CD4-positive, alpha-beta T cell treated with Interleukin-17A for 4 hours (primary cell): ENCODE measurements at regions not wholly inside any gene's neighbourhood (a gene's known extent, or its start where the extent isn't known, plus 50 kb on each side); places are given as distances from the start of the nearest gene placed in this dataset.
"Not testable (repeated sequence)": the region's sequence is repeated elsewhere in the genome, so short reads cannot be mapped to it uniquely, and the experiment has no call there.

Source experiments
- DNase-seq: peaks from one replicate; pipeline ENCODE4 v3.0.0-alpha.2; 2020; ENCODE audit warnings: mixed read lengths

GRCh38 chrX:50967736-50968135 is 57.2 kb downstream of the BMP15 start:
- DNase-seq, result no peak

- DNase-seq, result not testable (repeated sequence)
Observed at GRCh38 chrX:50968871-50969635, 58.5 kb downstream of the BMP15 start.

DNA sequence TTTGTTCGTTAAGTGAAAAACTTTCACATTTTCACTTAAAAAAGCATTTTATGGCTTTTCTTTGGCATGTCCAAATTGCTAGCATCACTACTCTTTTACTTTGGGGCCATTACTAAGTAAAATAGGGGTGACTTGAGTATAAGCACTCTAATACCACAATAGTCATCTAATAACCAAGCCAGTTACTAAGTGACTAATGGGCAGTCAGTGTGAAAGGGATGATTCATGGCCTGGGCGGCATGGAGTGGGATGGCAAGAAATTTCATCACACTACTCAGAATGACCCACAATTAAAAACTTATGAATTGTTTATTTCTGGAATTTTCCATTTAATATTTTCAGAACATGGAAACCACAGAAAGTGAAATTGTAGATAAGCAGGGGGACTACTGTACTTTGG is 60.9 kb downstream of the BMP15 start:
- no peak for DNase-seq

DNA sequence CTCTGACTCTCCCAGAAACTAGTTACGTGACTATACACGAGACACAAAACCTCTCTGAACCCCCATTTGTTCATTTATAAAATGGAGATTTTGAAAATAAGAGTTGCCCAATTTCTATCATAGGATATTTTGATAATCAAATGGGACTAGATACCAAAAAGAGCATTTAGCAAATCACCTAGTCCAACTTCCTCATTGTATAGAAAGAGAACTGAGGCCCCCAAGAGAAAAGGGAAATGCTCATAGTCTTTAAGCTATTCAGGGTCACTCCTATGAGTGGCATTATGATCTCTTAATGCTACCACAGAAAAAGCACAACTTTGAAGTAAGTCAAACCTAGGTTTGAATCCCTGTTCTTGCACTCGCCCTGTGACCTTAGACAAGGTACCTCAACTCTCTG is 62.7 kb downstream of the BMP15 start:
- no peak for DNase-seq

- DNase-seq, result no peak
Observed at GRCh38 chrX:50978920-50979682, 68.6 kb downstream of the BMP15 start.

DNA sequence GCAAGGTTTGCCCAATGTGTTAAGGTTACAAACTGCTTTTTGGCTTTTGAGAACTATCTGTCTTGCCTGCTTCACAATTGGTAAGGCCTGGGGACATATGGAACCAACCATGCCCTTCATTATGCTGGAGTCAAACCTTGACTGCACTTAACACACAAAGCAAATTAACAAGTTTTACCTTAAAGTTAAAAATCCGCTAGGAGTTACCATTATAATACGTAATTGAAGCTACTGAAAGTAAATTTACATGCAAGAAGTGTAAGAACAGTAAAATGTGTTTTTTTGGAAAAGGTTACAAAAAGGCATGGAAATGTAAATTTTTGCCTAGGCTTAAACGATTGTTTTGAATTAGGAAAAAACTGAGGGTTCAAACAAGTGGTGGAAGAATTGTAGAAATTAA is 69.7 kb downstream of the BMP15 start:
- DNase-seq, result no peak

DNA sequence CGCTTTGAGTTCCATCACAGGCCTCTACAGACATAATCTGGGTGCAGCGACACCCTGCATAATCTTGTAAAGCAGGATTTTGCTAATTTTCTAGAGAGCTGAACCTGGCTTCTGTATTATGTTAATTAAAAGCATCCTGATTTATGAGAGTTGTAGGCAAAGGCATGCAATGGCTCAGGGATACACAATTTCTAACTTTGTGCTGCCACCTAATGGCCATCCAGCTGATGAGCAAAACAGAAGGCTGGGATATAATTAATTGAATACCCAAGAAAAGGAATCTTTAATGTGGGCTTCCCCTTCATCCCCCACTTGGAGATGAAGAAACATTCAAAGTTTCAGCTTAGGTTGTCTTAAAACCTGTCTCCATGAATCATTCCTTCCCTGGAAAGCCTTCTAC is 78.1 kb downstream of the BMP15 start:
- peak; percentile 9 for DNase-seq

GRCh38 chrX:50996930-50997329 is 86.4 kb downstream of the BMP15 start:
- DNase-seq, result no peak

GRCh38 chrX:51000384-51000783 is 89.8 kb downstream of the BMP15 start:
- not testable (repeated sequence) for DNase-seq

DNA sequence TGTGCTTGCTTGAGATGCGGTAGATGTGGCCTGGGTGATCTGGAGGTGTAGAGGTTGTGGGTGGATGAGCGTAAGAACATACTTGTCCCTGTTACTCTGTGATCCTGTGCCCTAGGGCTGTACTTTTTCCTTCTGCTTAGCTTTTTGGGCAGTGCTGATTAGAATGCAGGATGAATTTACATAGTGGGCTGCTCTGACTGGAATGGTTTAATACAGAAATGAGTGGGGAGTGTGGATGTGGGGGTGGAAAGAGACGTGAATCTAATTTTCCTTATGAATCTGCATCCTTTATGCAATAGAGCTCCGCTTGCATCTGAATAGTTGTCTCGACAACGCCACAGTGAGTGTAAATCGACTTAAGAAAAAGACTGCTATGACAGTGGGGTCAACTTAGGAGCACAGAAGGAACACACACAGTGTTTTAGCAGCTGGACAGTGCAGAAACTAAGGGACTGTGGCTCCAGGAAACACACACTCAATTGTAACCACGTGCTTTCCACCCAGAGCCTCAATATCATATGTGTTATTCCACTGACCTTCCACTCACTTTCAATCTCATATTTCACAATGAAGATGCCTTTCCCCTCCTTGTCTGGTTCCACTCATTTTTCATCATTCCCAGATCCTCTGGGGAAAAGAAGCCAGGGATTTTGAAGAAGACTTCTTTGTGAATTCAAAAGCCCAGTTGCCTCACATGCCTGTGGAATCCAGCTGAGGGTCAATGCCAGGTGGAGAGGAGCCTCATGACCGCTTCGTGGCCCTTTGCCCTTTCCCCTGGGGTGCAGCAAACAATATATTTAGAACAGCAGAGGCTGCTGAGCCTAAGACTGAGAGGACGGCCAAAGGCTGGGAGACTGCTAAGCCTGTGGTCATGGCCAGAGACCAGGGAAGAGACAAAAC is 91.4 kb downstream of the BMP15 start:
- not testable (repeated sequence) for DNase-seq

DNA sequence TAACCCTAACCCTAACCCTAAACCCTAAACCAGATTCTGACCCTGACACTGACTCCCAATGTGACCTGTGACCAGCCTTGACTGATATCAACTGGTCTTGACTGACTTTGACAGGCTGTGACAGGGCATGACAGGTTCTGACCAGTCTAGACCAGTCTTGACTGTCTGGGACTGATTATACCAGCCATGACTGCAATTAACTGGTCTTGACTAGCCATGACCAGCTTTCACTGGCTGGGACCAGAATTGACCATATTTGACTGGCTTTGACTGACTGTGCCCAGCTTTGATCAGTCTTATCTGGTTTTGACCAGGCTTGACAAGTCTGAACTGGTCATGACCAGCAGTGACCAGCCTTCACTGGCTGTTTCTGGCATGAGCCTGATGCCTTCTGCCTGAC is 95.5 kb downstream of the BMP15 start:
- no peak for DNase-seq

DNA sequence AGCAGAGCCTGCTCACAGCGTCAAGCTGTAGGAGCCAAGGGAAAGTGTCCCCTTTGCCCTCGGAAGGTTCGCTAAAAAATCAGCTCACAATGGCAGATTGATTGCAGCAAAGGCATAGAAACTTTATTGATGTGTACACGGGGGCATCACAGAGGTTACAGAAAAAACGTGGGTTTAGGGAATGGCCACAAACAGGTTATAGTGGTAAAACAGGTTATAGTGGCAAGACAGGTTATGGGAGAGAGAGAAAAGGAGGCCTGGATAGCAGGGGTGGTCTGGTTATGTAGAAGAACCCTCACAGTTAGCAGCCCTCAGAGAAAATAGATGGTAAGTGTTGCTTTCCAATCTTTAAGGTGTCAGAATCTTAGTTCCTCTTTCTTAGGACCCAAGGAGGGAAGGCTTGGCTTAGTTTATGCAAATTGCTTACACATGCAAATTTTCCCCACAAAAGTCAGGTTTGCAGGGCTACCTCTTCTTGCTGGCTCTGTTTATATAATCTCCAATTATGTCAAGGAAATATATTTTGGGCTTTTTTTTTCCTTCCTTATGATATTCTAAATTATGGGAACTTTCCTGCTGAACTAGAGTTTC is 113.7 kb downstream of the BMP15 start:
- DNase-seq, result no peak

- no peak for DNase-seq
Observed at GRCh38 chrX:51026862-51027261, 116.3 kb downstream of the BMP15 start.

- no peak for DNase-seq
Observed at GRCh38 chrX:51035746-51036145, 125.2 kb downstream of the BMP15 start.

DNA sequence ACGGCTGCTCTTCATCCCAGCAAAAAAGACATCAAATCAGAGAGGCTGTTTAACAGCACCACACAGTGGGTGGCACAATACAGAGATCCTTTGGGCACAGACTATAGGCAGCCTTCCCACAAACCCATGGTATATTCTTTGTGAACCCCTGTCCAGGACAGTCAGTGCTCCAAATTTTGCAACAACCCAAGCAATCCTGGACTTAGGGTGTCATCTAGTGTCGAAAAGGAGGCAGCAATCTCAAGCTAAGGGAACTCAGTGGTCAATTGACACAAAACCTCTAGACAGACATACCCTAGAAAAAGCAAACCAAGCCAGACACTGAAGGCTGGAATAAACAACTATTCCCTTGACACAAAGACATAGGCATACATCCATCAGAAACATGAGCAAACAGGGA is 137.4 kb downstream of the BMP15 start:
- no peak for DNase-seq

DNA sequence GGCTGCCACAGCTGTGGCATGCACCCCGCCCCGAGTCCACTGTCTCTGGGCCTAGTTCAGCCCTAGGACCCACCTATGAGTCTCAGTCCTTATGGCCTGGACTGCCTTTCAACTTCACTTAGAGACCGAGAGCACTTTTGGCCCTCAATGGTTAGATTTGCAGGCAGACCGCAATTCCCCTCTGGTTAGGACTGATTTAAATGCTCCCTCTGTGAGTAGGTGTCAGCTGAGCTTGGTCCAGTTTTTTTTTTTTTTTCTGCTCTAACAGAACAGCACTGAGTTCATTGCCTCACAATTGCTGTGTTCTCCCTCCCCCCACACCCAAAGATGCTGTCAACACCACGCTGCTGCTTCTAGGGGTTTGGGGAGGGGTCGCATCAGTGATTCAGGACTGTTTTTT is 143.2 kb downstream of the BMP15 start:
- DNase-seq, result no peak

- DNase-seq, result no peak
Observed at GRCh38 chrX:51098046-51098445, 187.5 kb downstream of the BMP15 start.

DNA sequence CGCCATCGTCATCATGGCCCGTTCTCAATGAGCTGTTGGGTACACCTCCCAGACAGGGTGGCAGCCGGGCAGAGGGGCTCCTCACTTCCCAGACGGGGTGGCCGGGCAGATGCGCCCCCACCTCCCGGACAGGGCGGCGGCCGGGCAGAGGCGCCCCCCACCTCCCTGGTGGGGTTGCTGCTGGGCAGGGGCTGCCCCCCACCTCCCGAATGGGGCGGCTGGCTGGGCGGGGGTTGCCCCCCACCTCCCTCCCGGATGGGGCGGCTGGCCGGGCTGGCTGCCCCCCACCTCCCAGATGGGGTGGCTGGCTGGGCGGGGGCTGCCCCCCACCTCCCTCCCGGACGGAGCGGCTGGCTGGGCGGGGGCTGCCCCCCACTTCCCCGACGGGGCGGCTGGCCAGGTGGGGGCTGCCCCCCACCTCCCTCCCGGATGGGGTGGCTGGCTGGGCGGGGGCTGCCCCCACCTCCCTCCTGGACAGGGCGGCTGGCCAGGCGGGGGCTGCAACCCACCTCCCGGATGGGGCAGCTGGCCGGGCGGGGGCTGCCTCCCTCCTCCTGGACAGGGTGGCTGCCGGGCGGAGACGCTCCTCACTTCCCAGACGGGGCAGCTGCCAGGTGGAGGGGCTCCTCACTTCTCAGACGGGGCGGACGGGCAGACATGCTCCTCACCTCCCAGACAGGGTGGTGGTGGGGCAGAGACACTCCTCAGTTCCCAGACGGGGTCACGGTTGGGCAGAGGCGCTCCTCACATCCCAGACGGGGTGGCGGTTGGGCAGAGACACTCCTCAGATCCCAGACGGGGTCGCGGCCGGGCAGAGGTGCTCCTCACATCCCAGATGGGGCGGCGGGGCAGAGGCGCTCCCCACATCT is 208.8 kb downstream of the BMP15 start:
- DNase-seq, result not testable (repeated sequence)

DNA sequence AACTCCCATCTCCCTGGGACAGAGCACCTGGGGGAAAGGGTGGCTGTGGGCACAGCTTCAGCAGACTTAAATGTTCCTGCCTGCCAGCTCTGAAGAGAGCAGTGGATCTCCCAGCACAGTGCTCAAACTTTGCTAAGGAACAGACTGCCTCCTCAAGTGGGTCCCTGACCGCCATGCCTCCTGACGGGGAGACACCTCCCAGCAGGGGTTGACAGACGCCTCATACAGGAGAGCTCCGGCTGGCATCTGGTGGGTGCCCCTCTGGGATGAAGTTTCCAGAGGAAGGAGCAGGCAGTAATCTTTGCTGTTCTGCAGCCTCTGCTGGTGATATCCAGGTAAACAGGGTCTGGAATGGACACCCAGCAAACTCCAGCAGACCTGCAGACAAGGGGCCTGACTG is 206.9 kb upstream of the NUDT10 start:
- DNase-seq, result not testable (repeated sequence)

- peak; percentile 40 for DNase-seq
Observed at GRCh38 chrX:51144828-51145442, 187.7 kb upstream of the NUDT10 start.

DNA sequence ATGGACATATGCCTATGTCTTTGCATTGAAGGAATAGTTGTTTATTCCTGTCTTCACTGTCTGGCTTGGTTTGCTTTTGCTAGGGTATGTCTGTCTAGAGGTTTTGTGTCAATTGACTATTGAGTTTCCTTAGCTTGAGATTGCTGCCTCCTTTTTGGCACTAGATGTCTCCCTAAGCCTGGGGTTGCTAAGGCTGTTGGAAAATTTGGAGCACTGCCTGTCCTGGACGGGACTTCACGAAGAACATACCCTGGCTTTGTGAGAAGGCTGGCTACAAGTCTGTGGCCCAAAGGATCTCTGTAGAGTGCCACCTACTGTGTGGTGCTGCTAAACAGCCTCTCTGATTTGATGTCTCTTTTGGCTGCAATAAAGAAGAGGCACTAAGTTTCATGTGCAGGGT is 183.8 kb upstream of the NUDT10 start:
- DNase-seq, result no peak
